CD4-positive, alpha-beta T cell treated with Interleukin-10 for 1 hour (primary cell): ENCODE measurements at regions not wholly inside any gene's neighbourhood (a gene's known extent, or its start where the extent isn't known, plus 50 kb on each side); places are given as distances from the start of the nearest gene placed in this dataset.
"Not testable (repeated sequence)": the region's sequence is repeated elsewhere in the genome, so short reads cannot be mapped to it uniquely, and the experiment has no call there.

Source experiments
- DNase-seq: peaks from one replicate; pipeline ENCODE4 v3.0.0-alpha.2; 2020

DNA sequence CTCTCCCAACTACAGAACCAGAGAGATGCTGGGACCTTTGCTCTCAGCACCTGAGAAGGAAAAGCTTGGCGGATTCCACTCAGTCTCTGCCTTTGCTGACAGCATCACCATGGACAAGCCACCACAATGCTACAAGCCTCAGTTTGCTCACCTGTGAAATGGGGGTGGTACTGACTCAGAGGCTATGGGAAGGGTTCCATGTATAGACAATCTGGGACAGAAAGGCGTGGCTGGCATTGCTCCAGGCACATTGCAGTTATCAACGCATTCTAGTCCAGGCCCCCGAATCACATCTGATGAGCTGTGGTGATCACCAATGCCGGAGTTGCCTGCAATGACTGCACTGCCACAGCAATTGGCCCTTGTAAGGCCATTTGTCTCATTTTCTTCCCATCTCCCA, 72.6 kb downstream of the ISX start:
- DNase-seq: no peak

DNA sequence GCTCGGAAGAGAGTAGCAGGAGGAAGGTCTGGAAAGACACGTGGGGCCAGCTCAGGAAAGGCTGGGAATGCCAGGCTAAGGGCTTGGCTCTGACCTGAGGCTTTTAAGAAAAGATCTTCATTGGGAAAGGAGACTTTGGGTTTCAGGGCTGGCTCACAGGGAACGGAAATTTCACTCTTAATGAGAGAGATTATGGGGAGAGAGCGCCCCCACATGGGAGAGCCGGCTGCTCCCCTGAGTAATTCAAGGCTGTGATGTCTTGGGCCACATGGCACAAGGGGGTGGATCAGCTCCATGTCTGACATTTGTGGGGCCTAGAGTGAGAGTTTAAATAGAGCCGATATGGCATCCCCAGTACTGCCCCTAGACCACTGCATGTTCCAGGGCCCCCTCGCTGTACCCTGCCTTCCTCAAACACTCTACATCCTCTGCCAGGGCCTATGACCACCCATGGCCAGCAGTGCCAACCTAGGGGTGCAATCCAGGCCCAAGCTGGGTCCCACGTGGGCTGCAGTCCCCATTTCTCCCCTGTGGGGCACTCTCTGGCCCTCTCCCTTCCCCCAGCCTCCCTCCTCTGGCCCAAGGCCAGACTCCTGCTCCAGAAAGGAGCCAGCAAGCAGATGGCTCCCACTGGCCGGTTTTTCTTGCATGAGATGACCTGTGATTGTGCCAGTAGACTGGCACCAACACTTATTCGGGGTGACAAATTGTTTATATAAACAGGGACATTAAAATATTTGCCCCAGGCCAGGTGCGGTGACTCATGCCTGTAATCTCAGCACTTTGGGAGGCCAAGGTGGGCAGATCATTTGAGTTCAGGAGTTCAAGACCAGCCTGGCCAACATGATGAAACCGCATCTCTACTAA, 75.2 kb downstream of the ISX start:
- DNase-seq: no peak

DNA sequence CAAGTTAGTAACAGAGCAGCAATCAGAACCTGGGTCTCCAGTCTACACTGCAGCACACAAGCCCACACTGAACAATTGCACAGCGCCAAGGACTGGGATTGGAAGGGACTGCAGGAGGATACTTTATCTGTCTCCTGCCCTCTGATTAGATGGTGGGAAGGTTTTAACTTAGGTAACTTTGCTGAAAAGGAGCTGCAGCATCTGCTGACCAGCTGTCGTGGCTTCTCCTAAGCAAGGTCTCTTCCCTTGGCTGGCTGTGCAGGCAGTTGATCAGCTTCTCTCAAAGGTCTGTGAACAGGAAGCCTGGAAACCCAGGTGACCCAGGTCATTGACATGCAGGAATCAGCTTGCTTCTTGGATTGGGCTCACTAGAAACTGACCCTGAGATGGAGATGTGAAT, 82.4 kb downstream of the ISX start:
- DNase-seq: no peak

DNA sequence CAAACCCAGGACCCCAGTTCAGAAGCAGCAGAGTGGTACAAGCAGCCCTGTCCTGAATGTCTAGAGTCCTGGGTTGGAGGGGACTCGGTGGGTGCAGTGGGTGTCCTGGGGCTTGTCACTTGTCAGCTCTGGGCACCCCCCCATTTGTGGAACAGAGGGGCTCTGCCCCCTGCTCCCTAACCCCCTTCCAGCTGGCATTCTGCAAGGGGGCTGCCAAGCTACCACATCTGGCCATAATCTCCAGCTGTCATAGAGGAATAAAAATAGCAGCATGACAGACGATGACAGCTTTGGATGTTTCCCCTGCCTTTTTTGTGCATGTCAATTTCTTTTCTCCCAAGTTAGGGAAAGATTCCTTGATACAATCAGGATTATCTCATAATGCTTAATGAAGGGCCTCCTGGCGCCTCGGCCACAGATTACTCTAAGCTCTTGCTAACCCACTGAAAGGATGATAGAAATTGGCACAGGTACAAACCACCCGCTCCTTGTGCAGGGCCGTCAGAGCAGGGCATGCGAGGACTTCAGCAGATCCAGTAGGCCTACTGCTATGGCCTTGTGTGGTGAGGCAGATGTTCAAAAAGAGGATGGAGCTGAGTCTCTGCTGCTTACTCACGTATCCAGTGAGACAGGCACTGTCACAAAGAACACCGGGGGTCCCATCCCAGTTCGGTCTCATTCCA, 83.0 kb downstream of the ISX start:
- no peak for DNase-seq

DNA sequence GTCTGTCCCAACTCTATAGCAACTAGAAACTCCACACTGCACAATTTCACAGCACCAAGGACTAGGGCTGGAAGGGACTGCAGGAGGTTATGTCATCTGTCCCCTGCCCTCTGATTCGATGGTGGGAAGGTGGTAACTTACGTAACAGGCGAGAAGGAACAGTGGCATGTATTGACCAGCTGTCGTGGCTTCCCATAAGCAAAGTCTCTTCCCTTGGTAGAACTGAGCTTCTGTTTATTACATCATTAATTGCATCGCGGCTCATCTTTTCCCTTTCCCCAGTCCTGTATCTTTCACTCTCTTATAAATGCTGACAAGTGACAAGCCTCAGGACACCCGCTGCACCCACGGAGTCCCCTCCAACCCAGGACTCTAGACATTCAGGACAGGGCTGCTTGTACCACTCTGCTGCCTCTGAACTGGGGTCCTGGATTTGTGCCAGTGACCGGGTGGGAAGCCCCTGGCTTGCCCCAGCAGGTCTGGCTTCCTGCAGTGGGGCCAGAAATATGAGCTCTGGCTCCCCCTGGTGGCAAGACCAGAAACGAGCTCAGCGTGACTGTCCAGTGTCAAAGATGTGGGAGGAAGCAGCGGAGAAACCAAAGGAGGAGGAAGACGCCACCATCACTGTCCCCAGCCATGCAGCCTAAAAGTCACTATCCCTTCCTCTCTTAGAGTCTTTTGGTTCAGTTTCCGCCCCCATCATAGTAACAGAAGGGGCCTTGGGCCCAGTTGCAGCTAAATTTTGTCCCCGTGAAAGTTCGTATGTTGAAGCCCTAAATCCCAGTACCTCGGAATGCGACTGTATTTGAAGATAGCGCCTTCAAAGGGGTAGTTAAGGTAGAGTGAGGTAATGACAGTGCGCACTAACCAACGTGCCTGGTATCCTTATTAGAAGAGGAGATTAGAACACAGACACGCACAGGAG, 84.5 kb downstream of the ISX start:
- peak; percentile 41 for DNase-seq

DNA sequence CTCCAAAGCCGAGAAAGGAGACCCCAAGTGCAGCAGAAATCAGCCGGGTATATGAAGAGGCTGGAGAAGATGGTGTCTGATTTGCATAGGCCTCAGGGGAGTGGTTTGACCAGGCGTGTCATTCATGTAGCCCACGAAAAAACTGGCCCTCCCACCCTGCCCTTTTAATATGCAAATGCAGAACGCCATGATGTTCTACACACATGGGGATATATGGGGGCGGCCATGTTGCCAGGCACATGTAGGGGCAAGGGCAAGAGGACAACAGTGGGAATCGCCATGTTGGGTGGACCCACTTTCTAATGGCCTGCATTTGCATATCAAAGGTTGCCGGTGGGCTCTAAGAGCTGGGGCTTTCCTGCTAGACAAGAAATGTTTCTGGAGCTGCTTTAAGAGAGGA, 86.4 kb downstream of the ISX start:
- DNase-seq: no peak

DNA sequence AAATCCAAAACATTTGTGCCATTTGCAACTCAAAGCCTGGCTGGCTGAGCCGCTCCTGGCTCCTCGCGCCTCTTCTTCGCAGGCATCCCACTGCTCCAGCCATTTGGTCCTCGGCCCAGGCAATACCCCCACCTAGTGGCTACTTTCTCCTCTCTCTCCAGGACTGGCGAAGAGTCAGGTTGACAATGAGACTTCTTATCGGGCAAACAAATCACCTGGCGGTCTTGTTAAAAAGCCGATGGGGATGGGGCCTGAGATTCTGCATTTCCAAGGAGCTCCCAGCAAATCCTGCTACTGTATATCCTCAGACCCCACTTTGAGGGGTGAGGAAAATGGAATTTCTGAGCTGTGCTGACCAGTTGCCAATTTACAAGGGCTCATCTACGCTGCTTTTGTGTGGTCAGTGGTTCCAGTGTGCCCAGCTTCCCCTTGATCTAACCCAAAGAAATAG, 89.0 kb downstream of the ISX start:
- no peak for DNase-seq

DNA sequence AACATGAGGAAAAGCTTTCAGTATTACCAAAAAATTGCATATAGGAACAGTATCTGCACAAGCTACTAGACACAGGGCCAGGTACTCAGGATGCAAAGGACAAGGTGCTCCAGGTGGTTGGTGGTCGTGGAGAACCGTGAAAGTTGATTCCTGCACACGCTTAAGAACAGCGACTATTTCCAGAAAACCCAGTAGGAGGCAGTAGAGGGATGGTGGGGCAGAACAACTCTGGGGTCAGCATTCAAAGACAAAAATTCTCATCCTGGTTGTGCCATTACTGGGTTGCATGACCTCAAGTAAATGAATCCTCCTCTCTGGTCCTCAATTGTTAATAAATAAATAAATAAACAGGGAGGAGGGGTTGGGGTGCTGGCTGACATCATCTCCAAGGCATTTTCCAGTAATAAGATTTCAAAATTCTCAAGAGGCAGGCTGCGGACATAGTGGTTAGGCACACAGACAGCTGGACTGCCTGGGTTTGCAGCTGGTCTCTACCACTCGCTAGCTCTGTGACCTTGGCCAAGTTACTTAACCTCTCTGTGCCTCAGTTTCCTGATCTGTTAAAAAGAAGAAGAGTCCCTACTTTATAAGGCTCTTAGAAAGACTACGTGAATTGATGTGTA, 89.6 kb downstream of the ISX start:
- DNase-seq: no peak

DNA sequence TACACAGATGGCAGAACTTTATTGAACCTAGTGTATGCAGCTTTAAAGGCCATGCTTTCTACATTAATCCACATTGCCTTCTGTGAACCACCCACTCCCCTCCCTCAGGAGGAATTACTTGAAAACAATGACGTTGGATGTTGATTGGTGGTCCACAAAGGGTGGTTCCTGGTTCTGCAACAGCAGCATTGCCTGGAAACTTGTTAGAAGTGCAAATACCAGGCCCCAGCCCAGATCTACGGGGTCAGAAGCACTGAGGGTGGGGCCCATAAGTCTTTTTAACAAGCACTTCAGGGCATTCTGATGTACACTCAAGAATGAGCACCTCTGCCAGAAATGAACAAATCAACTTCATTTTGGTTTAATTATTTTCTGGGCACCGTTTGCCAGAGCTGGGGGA, 91.0 kb downstream of the ISX start:
- DNase-seq: no peak

DNA sequence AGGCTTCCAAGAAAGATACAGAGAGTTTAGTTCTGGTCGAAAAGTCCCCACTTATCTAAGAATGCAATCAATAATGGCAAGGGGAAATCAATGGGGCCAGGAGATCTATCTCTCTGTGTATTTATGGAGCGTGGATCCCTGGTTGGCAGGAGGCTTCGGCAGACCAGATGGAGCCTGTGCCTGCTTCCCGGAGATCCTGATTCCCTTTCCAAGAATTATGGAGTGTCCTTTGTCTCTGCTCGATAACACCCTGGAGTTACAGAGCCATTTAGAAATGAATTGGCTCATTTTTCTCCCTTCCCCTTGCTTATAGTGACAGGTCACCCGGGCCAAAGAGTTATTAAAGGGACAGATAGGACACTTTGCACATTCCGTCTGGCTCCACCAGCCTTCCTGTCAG, 92.4 kb downstream of the ISX start:
- no peak for DNase-seq

DNA sequence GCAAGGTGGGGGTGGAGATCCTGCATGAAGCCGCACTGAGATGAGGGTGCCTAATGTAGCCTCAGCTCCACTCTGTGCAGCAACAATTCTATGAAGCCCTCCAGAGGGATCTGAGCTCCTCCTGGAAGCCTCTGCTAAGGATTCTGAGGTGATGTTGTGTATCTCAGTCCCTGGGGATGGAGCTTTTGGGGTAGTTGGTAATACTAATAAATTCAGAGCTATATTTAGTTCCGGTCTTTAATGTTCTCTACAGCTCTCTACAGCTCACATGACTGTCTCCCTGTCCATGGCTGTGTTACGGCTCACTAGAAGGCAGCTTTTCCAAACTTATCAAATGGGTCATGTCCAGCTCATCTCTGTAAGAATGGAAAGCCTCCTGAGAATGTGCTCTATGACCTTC, 93.4 kb downstream of the ISX start:
- DNase-seq: no peak

DNA sequence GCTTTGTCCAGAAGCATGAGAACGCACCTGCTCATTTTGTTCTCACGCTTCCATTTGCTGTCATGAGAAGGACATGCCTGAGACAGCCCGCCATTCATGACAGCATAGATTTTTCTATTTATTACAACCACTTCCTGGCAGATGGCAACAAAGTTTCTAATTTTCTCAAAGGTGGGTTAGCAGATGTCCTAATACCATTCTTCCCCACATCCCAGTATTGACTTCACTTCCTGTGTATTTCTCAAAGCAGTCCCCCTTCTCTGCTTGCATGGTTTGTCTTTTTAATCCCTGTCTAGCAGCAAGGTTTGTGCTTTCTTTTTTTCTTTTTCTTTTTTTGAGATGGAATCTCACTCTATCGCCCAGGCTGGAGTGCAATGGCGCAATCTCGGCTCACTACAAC, 94.3 kb downstream of the ISX start:
- no peak for DNase-seq

DNA sequence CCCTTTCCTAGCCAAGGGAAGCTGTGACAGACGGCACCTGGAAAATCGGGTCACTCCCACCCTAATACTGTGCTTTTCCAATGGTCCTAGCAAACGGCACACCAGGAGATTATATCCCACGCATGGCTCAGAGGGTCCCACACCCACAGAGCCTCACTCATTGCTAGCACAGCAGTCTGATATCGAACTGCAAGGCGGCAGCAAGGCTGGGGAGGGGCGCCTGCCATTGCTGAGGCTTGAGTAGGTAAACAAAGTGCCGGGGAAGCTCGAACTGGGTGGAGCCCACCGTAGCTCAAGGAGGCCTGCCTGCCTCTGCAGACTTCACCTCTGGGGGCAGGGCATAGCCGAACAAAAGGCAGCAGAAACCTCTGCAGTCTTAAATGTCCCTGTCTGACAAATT, 91.4 kb upstream of the HMGXB4 start:
- not testable (repeated sequence) for DNase-seq

DNA sequence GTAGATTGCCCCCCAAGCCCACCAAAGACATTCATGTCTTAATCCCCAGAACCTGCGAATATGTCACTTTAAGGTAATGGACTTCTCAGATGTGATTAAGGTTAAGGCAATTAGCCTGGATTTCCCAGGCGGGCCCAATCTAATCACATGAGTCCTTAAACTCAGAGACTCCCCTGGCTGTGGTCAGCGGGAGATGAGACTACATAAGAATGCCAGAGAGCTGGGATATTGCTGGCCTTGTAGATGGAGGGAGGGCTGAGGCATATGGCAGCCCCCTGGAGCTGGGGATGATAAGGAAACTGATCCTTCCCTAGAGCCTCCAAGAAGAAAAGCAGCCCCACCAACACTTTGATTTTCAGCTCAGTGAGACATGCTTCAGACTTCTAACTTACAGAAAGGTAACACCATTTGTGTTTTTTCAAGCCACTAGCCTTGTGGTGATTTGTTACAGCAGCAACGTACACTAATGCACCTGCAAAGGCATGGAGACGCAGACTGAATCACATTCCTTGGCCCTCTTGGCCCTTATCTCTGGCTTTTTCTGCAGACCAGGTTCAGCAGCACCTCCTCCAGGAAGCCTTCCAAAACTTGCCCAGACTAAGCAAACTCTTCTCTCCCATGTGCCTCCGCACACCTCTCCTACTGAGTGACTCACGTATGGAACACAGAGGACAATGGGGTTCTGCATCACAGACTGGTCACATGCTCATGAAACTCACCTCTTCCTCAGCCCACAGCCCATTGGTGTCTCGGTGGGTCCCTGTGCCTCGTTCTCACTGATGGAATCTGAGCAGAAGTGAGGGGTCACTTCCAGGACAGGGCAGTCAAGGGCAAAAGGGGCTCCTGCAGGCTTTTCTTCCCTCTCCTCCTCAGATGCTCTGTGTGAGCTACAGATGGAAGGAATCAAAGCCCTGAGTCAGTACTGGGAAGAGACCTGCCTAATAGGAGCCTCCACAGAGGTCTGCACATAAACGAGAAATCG, 86.3 kb upstream of the HMGXB4 start:
- no peak for DNase-seq

DNA sequence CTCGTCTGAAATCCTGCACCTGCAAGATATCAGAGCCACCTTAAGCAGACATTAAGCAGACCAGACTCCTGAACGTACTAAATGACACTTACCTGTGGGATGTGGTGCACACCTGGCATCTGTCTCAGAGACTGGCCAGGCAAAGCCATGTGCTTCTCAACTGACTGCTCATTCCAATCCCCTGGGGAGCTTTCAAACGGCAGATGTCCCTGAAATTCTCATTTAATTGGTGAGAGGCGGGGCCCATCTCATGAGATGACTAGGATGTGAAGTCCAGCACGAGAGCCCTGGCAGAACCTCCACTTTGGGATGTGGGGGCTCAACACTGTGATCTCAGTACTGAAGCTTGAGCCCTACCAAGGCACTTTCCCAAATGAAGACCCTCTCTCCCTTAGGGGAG, 84.9 kb upstream of the HMGXB4 start:
- no peak for DNase-seq

DNA sequence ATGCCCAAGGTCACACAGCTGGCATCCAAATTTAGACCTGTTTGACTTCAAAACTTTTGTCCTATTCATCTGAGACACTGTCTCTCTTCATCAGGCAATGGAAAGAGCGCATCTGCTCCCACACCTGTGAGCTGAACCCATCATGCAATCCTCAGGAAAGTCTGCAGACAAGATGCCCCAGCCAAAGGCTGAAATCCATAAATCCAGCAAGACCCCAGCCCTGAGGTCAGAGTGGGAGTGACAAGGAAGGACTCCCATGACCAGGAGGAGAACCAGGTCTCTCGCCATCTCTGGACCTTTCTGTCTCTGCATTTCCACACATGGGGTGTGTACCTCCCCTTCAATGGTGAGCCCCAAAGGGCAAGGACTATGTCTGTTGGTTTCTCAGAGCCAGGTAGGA, 83.6 kb upstream of the HMGXB4 start:
- DNase-seq: no peak

DNA sequence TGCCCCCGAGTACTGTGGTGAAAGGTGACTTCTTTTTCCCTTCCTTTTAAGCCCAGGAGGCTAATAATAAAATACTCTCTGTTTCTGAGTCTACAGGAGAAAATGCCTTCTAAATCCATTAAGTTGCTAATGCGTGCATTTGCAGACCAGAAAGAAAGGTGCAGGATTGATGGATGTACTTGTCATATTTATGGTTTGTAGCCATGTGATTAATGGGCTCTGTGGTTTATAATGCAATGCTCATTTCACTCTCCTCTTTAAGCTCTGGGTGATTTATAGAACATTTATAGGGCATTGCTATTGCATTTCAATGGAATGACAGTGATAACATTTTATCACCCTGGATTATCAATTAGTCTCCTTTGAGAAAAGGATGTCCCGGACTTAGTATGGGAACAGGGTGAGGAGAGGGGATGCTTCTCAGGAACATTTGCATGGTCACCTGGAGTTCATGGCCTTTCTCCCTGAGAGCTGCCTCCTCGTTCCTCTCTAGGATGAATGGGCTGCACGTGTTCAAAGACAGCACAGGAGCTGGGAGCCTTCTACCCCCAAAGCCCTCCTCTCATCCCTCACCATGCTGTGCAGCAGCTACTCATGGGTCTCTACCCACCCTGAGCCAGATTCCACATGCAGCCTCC, 82.8 kb upstream of the HMGXB4 start:
- no peak for DNase-seq

DNA sequence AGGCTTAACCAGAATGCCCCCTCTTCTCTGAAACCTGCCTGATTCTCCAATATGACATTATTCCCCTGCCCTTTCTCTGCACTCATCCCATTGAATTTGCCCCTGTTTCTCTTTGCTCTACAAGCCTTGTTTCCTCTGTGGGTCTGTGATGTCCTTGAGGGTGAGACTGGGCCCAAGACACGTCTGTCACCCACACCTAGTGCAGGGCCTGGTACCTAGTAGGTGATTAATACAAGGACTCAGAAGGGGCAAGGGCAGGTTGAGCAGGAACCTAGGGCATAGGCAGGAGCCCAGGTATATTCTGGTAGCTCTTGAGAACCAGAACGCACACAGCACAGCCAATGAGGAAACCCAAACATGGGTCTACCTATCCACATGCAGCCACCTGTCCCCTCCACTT, 81.9 kb upstream of the HMGXB4 start:
- no peak for DNase-seq

DNA sequence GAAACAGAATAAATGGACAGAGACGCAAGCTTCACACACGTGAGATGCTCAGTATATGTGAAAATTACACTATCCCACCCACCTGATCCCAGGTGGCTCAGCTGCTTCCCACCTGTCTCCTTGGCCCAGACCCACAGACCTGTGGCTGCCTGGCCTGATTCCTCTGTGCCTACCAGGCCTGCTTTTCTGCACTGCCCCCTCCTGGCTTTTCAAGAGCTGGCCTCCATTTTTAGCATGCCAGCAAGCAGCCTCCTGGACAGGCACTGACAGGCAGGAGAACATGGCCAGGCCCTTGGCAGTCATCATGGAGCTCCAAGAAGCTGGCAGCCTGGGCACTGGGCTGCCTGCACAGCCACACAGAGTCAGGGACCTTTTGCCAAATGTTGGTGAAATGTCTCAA, 79.5 kb upstream of the HMGXB4 start:
- DNase-seq: no peak

DNA sequence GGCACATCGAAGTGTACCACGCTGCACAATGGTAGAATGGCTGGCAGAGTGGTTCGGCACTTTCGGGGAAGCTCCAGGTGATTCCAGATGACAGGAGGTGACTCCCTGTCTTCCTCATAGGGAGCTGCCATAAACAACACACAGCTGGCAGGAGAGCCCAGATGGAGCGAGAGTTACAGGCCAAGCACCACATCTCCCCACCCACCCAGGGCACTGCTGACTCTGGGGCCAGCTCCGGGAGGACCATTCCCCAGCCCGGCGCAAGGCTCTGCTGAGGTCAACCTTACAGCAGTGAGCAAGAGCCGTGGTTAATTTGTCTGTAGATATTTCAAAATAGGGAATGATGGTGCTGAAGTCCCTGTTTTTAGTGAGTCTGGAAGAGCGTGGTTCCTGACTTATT, 78.8 kb upstream of the HMGXB4 start:
- no peak for DNase-seq

DNA sequence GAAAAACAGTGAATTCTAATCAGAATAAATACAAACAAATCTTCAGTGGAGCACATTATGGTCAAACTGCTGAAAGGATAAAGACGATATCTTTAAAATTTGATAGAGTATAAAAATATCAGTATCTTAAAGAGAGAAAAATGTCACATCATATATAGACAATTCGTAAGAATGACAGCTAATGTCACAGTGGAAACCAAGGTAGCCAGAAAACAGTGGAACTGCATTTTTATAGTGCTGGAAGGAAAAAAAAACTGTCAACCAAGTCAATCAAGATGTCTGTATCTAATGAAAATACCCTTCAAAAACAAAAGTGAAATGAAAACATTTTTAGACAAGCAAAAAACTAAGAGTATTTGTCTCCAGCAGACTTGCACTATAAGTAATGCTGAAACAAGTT, 73.4 kb upstream of the HMGXB4 start:
- DNase-seq: no peak
